ENCODE measurements at regions not wholly inside any gene's neighbourhood (a gene's known extent, or its start where the extent isn't known, plus 50 kb on each side); places are given as distances from the start of the nearest gene placed in this dataset.
"Not testable (repeated sequence)": the region's sequence is repeated elsewhere in the genome, so short reads cannot be mapped to it uniquely, and the experiment has no call there.

GRCh38 chr10:126722726-126723125, 52.2 kb upstream of the C10orf90 start:
- no peak for DNase-seq

GRCh38 chr10:126723226-126723625, 52.7 kb upstream of the C10orf90 start:
- DNase-seq, result no peak

- DNase-seq, result no peak
Observed at GRCh38 chr10:126729314-126729870, 58.9 kb upstream of the C10orf90 start.

- DNase-seq, result no peak
Observed at GRCh38 chr10:126730856-126731609, 60.5 kb upstream of the C10orf90 start.

GRCh38 chr10:126731610-126731990, 61.1 kb upstream of the C10orf90 start:
- DNase-seq, result no peak

- no peak for DNase-seq
Observed at GRCh38 chr10:126732308-126732707, 61.8 kb upstream of the C10orf90 start.

- no peak for DNase-seq
Observed at GRCh38 chr10:126732868-126733267, 62.4 kb upstream of the C10orf90 start.

GRCh38 chr10:126734015-126734414, 63.5 kb upstream of the C10orf90 start:
- DNase-seq, result no peak

- no peak for DNase-seq
Observed at GRCh38 chr10:126734967-126735366, 64.5 kb upstream of the C10orf90 start.

GRCh38 chr10:126736142-126736541, 65.6 kb upstream of the C10orf90 start:
- DNase-seq, result no peak

- DNase-seq, result no peak
Observed at GRCh38 chr10:126736727-126737126, 66.2 kb upstream of the C10orf90 start.

GRCh38 chr10:126738001-126738400, 67.5 kb upstream of the C10orf90 start:
- DNase-seq, result no peak

- DNase-seq, result no peak
Observed at GRCh38 chr10:126744571-126744970, 74.1 kb upstream of the C10orf90 start.

GRCh38 chr10:126749015-126749655, 78.6 kb upstream of the C10orf90 start:
- peak; percentile 57 for DNase-seq

GRCh38 chr10:126754966-126755365, 84.5 kb upstream of the C10orf90 start:
- DNase-seq, result no peak

GRCh38 chr10:126758867-126759266, 88.4 kb upstream of the C10orf90 start:
- DNase-seq, result no peak

GRCh38 chr10:126759531-126759930, 89.0 kb upstream of the C10orf90 start:
- no peak for DNase-seq

- DNase-seq, result not testable (repeated sequence)
Observed at GRCh38 chr10:126766646-126767045, 96.2 kb upstream of the C10orf90 start.

- DNase-seq, result no peak
Observed at GRCh38 chr10:126770809-126771208, 100.3 kb upstream of the C10orf90 start.

- DNase-seq, result no peak
Observed at GRCh38 chr10:126776168-126776567, 105.7 kb upstream of the C10orf90 start.

GRCh38 chr10:126777714-126778113, 107.2 kb upstream of the C10orf90 start:
- no peak for DNase-seq

- no peak for DNase-seq
Observed at GRCh38 chr10:126781450-126782216, 111.1 kb upstream of the C10orf90 start.

- no peak for DNase-seq
Observed at GRCh38 chr10:126783806-126784557, 113.5 kb upstream of the C10orf90 start.
